ENCODE measurements at regions not wholly inside any gene's neighbourhood (a gene's known extent, or its start where the extent isn't known, plus 50 kb on each side); places are given as distances from the start of the nearest gene placed in this dataset.

- no peaks in the 10 kb centered on the region for H3K36me3 ChIP-seq (replicated peaks in 1 of 2; ENCODE audit: control extremely low read depth in 1 of 2, control insufficient read depth in 1 of 2, extremely low read depth in 1 of 2, insufficient read depth in 2 of 2, low read length in 1 of 2)
- H4K20me1 ChIP-seq (ENCODE audit: control insufficient read depth, insufficient read depth, low read length, poor library complexity, severe bottlenecking) = no peaks in the 10 kb centered on the region
- H3K4me3 ChIP-seq (ENCODE audit: control extremely low read depth in 1 of 5, extremely low read depth in 1 of 5, insufficient read depth in 1 of 5, low read depth in 2 of 5, low read length in 4 of 5) = no peak overlapping the region
- ATAC-seq (ENCODE audit: low read depth) (no peak), DNase-seq (no peak)
- Mint-ChIP-seq H3K9me3 (ENCODE audit: insufficient read depth) (peaks cover 2% of the 10 kb centered on the region), H3K27me3 (no peaks in the 10 kb centered on the region), H3K27ac (no peak overlapping the region), H3K4me3 (no peak overlapping the region), H3K4me1 (no peaks in the 10 kb centered on the region)
- no peaks in the 10 kb centered on the region for H3K27me3 ChIP-seq (replicated peaks in 1 of 4; ENCODE audit: control extremely low read depth in 1 of 4, control insufficient read depth in 3 of 4, insufficient read depth in 4 of 4, low read length in 3 of 4)
- WGBS (ENCODE audit: insufficient coverage) = no CpG with 5 or more reads among the region's 2 CpGs
- no peaks in the 10 kb centered on the region for H3K4me1 ChIP-seq (ENCODE audit: control insufficient read depth in 2 of 2, insufficient read depth in 2 of 2, low read length in 2 of 2)
- no peak overlapping the region for H2AFZ ChIP-seq (ENCODE audit: insufficient read depth, low read depth, low read length, poor library complexity, severe bottlenecking)
- ChIA-PET POLR2A (no interaction called here), CTCF (no interaction called here)
- H3K9ac ChIP-seq (ENCODE audit: low read length) = no peak overlapping the region
- H3K4me2 ChIP-seq (replicated peaks; ENCODE audit: low read depth, low read length, poor library complexity, severe bottlenecking) = no peak overlapping the region
- intact Hi-C loops (cut with micrococcal nuclease) = no loop called here
- TF ChIP-seq EZH2 (IDR thresholded peaks at IDR 0.05; ENCODE audit: borderline replicate concordance, insufficient read depth, low read depth, low read length, poor library complexity, severe bottlenecking) = no peak
- no peak for TF ChIP-seq CTCF (IDR thresholded peaks at IDR 0.05)
- no peaks in the 10 kb centered on the region for H3K79me2 ChIP-seq (ENCODE audit: control insufficient read depth, insufficient read depth, low read length)
- no peaks in the 10 kb centered on the region for H3K9me3 ChIP-seq (ENCODE audit: control extremely low read depth in 1 of 3, control insufficient read depth in 2 of 3, insufficient read depth in 1 of 3, low read length in 2 of 3)
- H3K27ac ChIP-seq (ENCODE audit: low read length in 2 of 2) = no peak overlapping the region
Observed at GRCh38 chr20:12173347-12174012, 255.8 kb downstream of the BTBD3 start.

- Mint-ChIP-seq H3K4me1 (no peaks in the 10 kb centered on the region), H3K9me3 (ENCODE audit: insufficient read depth) (no peaks in the 10 kb centered on the region), H3K27me3 (no peaks in the 10 kb centered on the region), H3K4me3 (no peak overlapping the region), H3K27ac (no peak overlapping the region)
- H2AFZ ChIP-seq (ENCODE audit: insufficient read depth, low read depth, low read length, poor library complexity, severe bottlenecking) = no peak overlapping the region
- TF ChIP-seq CTCF (IDR thresholded peaks at IDR 0.05) (no peak), EZH2 (IDR thresholded peaks at IDR 0.05; ENCODE audit: borderline replicate concordance, insufficient read depth, low read depth, low read length, poor library complexity, severe bottlenecking) (no peak)
- H3K4me2 ChIP-seq (replicated peaks; ENCODE audit: low read depth, low read length, poor library complexity, severe bottlenecking) = no peak overlapping the region
- no peaks in the 10 kb centered on the region for H3K36me3 ChIP-seq (replicated peaks in 1 of 2; ENCODE audit: control extremely low read depth in 1 of 2, control insufficient read depth in 1 of 2, extremely low read depth in 1 of 2, insufficient read depth in 2 of 2, low read length in 1 of 2)
- H3K9me3 ChIP-seq (ENCODE audit: control extremely low read depth in 1 of 3, control insufficient read depth in 2 of 3, insufficient read depth in 1 of 3, low read length in 2 of 3) = no peaks in the 10 kb centered on the region
- ChIA-PET CTCF (no interaction called here), POLR2A (no interaction called here)
- H3K79me2 ChIP-seq (ENCODE audit: control insufficient read depth, insufficient read depth, low read length) = no peaks in the 10 kb centered on the region
- H3K4me3 ChIP-seq (ENCODE audit: control extremely low read depth in 1 of 5, extremely low read depth in 1 of 5, insufficient read depth in 1 of 5, low read depth in 2 of 5, low read length in 4 of 5) = no peak overlapping the region
- no peaks in the 10 kb centered on the region for H3K4me1 ChIP-seq (ENCODE audit: control insufficient read depth in 2 of 2, insufficient read depth in 2 of 2, low read length in 2 of 2)
- no peak overlapping the region for H3K9ac ChIP-seq (ENCODE audit: low read length)
- DNase-seq (no peak), ATAC-seq (ENCODE audit: low read depth) (no peak)
- no peaks in the 10 kb centered on the region for H4K20me1 ChIP-seq (ENCODE audit: control insufficient read depth, insufficient read depth, low read length, poor library complexity, severe bottlenecking)
- intact Hi-C loops (cut with micrococcal nuclease) = no loop called here
- H3K27ac ChIP-seq (ENCODE audit: low read length in 2 of 2) = no peak overlapping the region
- no peaks in the 10 kb centered on the region for H3K27me3 ChIP-seq (replicated peaks in 1 of 4; ENCODE audit: control extremely low read depth in 1 of 4, control insufficient read depth in 3 of 4, insufficient read depth in 4 of 4, low read length in 3 of 4)
Observed at GRCh38 chr20:12175538-12175937, 257.8 kb downstream of the BTBD3 start.

All from B cell (primary cell).